ENCODE measurements at regions not wholly inside any gene's neighbourhood (a gene's known extent, or its start where the extent isn't known, plus 50 kb on each side); places are given as distances from the start of the nearest gene placed in this dataset.

GRCh38 chr5:36489505-36489904 lies 116.9 kb upstream of the SLC1A3 start:
- no peak overlapping the region for H3K4me3 ChIP-seq (ENCODE audit: low read depth, low read length)
- POLR2A ChIA-PET = no interaction called here
- CTCF ChIA-PET = no interaction called here
- DNase-seq (ENCODE audit: low read depth, low spot score) = no peak
- TF ChIP-seq CTCF (IDR thresholded peaks at IDR 0.05; ENCODE audit: insufficient read depth, low read length, missing control alignments) = no peak

GRCh38 chr5:36491856-36492255 lies 114.5 kb upstream of the SLC1A3 start:
- CTCF ChIA-PET = interaction anchor here (1.0 to 8.0 kb wide), 3 partner anchors 12 to 75 kb away, joined by 3 to 70 read pairs (median 5); no protein-coding TSS in a partner anchor
- POLR2A ChIA-PET = no interaction called here
- no peak for TF ChIP-seq CTCF (IDR thresholded peaks at IDR 0.05; ENCODE audit: insufficient read depth, low read length, missing control alignments)
- H3K4me3 ChIP-seq (ENCODE audit: low read depth, low read length) = no peak overlapping the region
- no peak for DNase-seq (ENCODE audit: low read depth, low spot score)

DNA sequence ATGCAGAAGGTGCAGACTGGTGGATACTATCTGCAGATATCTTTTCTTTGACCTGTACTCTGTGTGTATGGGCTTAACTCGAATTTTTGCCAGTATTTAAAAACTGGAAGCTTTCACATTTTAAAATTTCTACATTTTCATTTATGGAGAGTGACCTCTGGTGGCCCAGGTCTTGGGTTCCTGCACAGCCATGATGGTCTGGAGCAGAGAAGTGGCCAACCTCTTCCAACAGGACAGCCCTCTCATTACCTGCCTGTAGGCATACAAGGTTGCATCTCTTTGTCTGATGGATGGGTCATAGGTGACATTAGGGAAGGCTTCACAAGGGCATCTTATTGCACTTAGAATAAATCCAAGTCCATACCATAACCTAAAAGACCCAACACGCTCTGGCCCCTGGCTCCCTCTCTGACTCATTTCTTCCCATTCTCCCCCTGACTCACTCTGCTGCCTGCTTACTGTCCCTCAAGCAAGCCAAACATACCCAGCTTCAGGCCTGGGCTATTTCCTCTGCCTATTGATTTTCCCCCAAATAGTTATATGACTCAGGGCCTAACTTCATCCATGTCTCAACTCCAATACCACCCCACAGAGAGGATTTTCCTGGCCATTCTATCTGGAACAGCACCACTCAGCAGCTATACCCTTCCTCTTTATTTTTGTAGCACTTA lies 113.3 kb upstream of the SLC1A3 start:
- POLR2A ChIA-PET = no interaction called here
- CTCF ChIA-PET = interaction anchor here (0.6 to 8.0 kb wide), 6 partner anchors 13 to 203 kb away, joined by 3 to 70 read pairs (median 4); no protein-coding TSS in a partner anchor
- TF ChIP-seq CTCF (IDR thresholded peaks at IDR 0.05; ENCODE audit: insufficient read depth, low read length, missing control alignments) = no peak
- no peak overlapping the region for H3K4me3 ChIP-seq (ENCODE audit: low read depth, low read length)
- DNase-seq (ENCODE audit: low read depth, low spot score) = no peak

- no peak for DNase-seq (ENCODE audit: low read depth, low spot score)
- CTCF ChIA-PET = interaction anchor here (1.4 to 8.0 kb wide), 3 partner anchors 13 to 200 kb away, joined by 3 to 70 read pairs (median 6); no protein-coding TSS in a partner anchor
- POLR2A ChIA-PET = no interaction called here
Observed at GRCh38 chr5:36494028-36494427, 112.4 kb upstream of the SLC1A3 start.

DNA sequence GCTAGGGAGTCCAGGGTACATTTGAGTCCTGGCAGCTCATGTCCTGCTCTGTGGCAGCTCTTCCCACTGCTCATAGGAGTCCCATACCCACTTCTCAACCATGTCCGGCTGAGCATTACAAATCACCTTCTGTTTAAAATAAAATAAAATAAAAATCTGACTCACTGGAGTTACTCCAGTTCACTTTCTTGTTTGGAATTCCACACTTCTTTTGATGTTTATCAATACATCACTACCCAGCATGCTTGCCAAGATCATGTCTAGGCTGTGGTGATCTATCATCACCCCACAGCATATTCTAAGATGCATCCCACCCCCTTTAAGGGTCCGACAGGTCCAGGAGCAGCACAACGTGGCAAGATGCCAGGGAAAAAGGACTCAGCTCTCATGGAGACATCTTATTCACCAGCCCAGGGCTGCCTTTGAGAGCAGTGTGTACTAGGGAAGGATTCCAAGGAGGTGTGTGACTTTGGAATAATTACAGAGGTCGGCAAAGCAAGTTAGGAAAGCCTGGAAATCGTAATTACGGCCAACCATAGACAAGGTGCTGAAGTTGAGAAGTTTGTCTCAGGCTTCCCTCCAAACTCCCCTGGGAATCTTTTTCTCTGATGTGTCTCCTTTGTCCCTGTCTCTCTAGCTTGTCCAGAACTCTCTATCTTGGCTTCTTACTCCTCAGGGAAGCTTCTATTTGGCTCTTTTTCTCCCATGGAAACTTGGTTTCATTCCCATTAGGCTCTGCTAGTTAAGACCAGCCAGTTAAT lies 111.4 kb upstream of the SLC1A3 start:
- ChIA-PET CTCF (interaction anchor here (3.7 to 8.0 kb wide), 2 partner anchors 12 to 196 kb away, joined by 15 to 70 read pairs; no protein-coding TSS in a partner anchor), POLR2A (no interaction called here)
- H3K4me3 ChIP-seq (ENCODE audit: low read depth, low read length) = no peak overlapping the region
- no peak for DNase-seq (ENCODE audit: low read depth, low spot score)
- TF ChIP-seq CTCF (IDR thresholded peaks at IDR 0.05; ENCODE audit: insufficient read depth, low read length, missing control alignments) = no peak

More at GRCh38 chr5:36494028-36494427, 112.4 kb upstream of the SLC1A3 start:
- no peak for TF ChIP-seq CTCF (IDR thresholded peaks at IDR 0.05; ENCODE audit: insufficient read depth, low read length, missing control alignments)
- no peak overlapping the region for H3K4me3 ChIP-seq (ENCODE audit: low read depth, low read length)

- CTCF ChIA-PET = interaction anchor here (3.7 to 8.0 kb wide), 2 partner anchors 11 to 196 kb away, joined by 15 to 70 read pairs; no protein-coding TSS in a partner anchor
- DNase-seq (ENCODE audit: low read depth, low spot score) = no peak
- H3K4me3 ChIP-seq (ENCODE audit: low read depth, low read length) = no peak overlapping the region
- POLR2A ChIA-PET = no interaction called here
- no peak for TF ChIP-seq CTCF (IDR thresholded peaks at IDR 0.05; ENCODE audit: insufficient read depth, low read length, missing control alignments)
Observed at GRCh38 chr5:36495611-36496010, 110.8 kb upstream of the SLC1A3 start.

Data from AG04449 (cell line).